ENCODE measurements at regions not wholly inside any gene's neighbourhood (a gene's known extent, or its start where the extent isn't known, plus 50 kb on each side); places are given as distances from the start of the nearest gene placed in this dataset.

DNA sequence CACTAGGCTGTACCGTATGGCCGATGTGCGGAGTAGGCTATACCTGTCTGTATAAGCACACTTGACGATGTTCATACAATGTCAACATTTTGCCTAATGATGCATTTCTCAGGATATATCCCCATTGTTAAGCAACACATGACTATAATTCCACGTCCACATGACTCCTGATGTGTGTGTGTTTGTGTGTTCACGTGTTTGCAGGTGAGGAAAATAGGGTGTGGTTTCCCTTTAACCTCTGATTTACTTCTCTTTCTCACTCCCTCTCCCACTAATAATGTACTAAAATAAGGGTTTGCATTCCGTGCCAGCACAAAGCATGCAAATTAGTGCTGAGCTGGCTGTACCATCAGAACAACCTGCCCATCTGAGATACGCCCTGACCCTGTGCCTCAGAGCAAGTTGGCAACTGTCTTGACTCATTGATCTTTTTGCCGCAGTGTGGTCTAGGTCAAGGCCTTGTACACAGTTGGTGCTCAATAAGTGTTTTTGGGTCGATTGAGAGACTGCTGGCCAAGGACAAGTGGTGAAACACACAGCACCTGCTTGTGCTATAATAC lies 64.6 kb upstream of the DOCK1 start:
- H3K27ac ChIP-seq = no peak overlapping the region
- no peak for DNase-seq (ENCODE audit: low spot score)
- no peak for TF ChIP-seq POLR2AphosphoS5 (IDR thresholded peaks at IDR 0.05)
- no peak for TF ChIP-seq CTCF (IDR thresholded peaks at IDR 0.05)
- TF ChIP-seq POLR2A (IDR thresholded peaks at IDR 0.05) = no peak
- H3K4me1 ChIP-seq (replicated peaks) = no peaks in the 10 kb centered on the region
- H3K9me3 ChIP-seq = no peaks in the 10 kb centered on the region
- H3K27me3 ChIP-seq (replicated peaks; ENCODE audit: insufficient read depth) = no peaks in the 10 kb centered on the region
- intact Hi-C loops (cut with DNase I) = no loop called here
- 74% methylated on average over 10 of the region's 10 CpGs for WGBS
- no peaks in the 10 kb centered on the region for H3K36me3 ChIP-seq
- H3K4me3 ChIP-seq = no peak overlapping the region

- intact Hi-C loops (cut with DNase I) = no loop called here
- TF ChIP-seq CTCF (IDR thresholded peaks at IDR 0.05) = no peak
- no peak for TF ChIP-seq POLR2A (IDR thresholded peaks at IDR 0.05)
- no peak for TF ChIP-seq POLR2AphosphoS5 (IDR thresholded peaks at IDR 0.05)
- Histone ChIP-seq H3K36me3 (no peaks in the 10 kb centered on the region), H3K9me3 (no peaks in the 10 kb centered on the region), H3K27ac (no peak overlapping the region), H3K27me3 (replicated peaks; ENCODE audit: insufficient read depth) (no peaks in the 10 kb centered on the region), H3K4me1 (replicated peaks) (no peaks in the 10 kb centered on the region), H3K4me3 (no peak overlapping the region)
- DNase-seq (ENCODE audit: low spot score) = no peak
- 73% methylated on average over 5 of the region's 5 CpGs for WGBS
Observed at GRCh38 chr10:126841341-126841895, 63.8 kb upstream of the DOCK1 start.

- no peak for DNase-seq (ENCODE audit: low spot score)
- H3K27ac ChIP-seq = no peak overlapping the region
- H3K9me3 ChIP-seq = no peaks in the 10 kb centered on the region
- TF ChIP-seq POLR2A (IDR thresholded peaks at IDR 0.05) (no peak), CTCF (IDR thresholded peaks at IDR 0.05) (no peak), POLR2AphosphoS5 (IDR thresholded peaks at IDR 0.05) (no peak)
- intact Hi-C loops (cut with DNase I) = no loop called here
- H3K36me3 ChIP-seq = no peaks in the 10 kb centered on the region
- H3K4me3 ChIP-seq = no peak overlapping the region
- H3K4me1 ChIP-seq (replicated peaks) = no peaks in the 10 kb centered on the region
- 85% methylated on average over 4 of the region's 4 CpGs for WGBS
- H3K27me3 ChIP-seq (replicated peaks; ENCODE audit: insufficient read depth) = no peaks in the 10 kb centered on the region
Observed at GRCh38 chr10:126842356-126842755, 62.9 kb upstream of the DOCK1 start.

GRCh38 chr10:126842836-126843235 lies 62.4 kb upstream of the DOCK1 start:
- no peak for DNase-seq (ENCODE audit: low spot score)
- no peaks in the 10 kb centered on the region for H3K4me1 ChIP-seq (replicated peaks)
- no peaks in the 10 kb centered on the region for H3K9me3 ChIP-seq
- intact Hi-C loops (cut with DNase I) = no loop called here
- TF ChIP-seq POLR2AphosphoS5 (IDR thresholded peaks at IDR 0.05) = no peak
- no peak for TF ChIP-seq CTCF (IDR thresholded peaks at IDR 0.05)
- TF ChIP-seq POLR2A (IDR thresholded peaks at IDR 0.05) = no peak
- WGBS = 41% methylated on average over 10 of the region's 10 CpGs
- no peaks in the 10 kb centered on the region for H3K27me3 ChIP-seq (replicated peaks; ENCODE audit: insufficient read depth)
- no peaks in the 10 kb centered on the region for H3K36me3 ChIP-seq
- no peak overlapping the region for H3K27ac ChIP-seq
- no peak overlapping the region for H3K4me3 ChIP-seq

DNA sequence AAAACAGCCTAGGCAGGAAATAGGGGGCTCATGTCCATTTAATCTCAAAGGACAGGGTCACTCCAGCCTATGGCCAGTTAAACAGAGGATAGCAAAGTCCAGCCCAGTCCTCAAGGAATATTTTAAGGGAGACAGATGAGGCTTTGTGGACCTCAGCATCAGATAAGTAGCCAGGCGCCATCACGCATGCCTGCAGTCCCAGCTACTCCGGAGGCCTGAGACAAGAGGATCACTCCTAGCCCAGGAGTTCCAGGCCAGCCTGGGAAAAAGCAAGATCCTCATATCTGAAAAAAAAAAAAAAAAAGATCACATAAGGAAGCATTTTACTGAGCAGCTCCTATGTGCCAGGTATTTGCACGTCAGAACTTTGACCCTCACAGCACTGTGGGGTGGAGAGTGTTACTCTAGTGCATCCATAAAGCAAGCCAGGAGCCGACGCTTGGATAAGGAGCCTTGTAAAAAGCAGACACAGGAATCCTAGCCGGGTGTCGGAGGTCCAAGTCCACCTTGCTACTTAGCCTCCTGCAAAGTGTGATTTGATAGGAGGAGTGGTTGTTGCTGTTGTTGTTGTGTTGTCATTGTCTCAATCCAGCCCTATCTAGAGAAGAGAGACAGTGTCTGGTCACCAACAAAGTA lies 61.8 kb upstream of the DOCK1 start:
- Histone ChIP-seq H3K4me3 (no peak overlapping the region), H3K9me3 (no peaks in the 10 kb centered on the region), H3K4me1 (replicated peaks) (no peaks in the 10 kb centered on the region), H3K27me3 (replicated peaks; ENCODE audit: insufficient read depth) (no peaks in the 10 kb centered on the region), H3K36me3 (no peaks in the 10 kb centered on the region), H3K27ac (no peak overlapping the region)
- intact Hi-C loops (cut with DNase I) = no loop called here
- WGBS = 92% methylated on average over 8 of the region's 8 CpGs
- DNase-seq (ENCODE audit: low spot score) = no peak
- TF ChIP-seq POLR2AphosphoS5 (IDR thresholded peaks at IDR 0.05) = no peak
- no peak for TF ChIP-seq POLR2A (IDR thresholded peaks at IDR 0.05)
- no peak for TF ChIP-seq CTCF (IDR thresholded peaks at IDR 0.05)

All from prostate gland (tissue), 2 donors.